ENCODE measurements at regions not wholly inside any gene's neighbourhood (a gene's known extent, or its start where the extent isn't known, plus 50 kb on each side); places are given as distances from the start of the nearest gene placed in this dataset.
A peak's percentile ranks its signal among the peaks of the same experiment; 100 is the strongest.

GRCh38 chr15:24766511-24767133 lies 91.0 kb downstream of the NPAP1 start:
- Histone ChIP-seq H2AK5ac (ENCODE audit: low read length, severe bottlenecking) (no peak overlapping the region), H3K9me3 (ENCODE audit: control insufficient read depth, low read length) (peaks cover 9% of the 10 kb centered on the region), H3K36me3 (ENCODE audit: control insufficient read depth in 1 of 2, insufficient read depth in 2 of 2, low read depth in 1 of 2, low read length in 2 of 2) (no peaks in the 10 kb centered on the region), H4K91ac (ENCODE audit: low read length) (no peak overlapping the region), H3K4me1 (ENCODE audit: control insufficient read depth, insufficient read depth, low read depth, low read length) (no peaks in the 10 kb centered on the region), H3K14ac (ENCODE audit: low read length in 2 of 2) (no peak overlapping the region), H3K27me3 (ENCODE audit: control insufficient read depth in 1 of 2, insufficient read depth in 1 of 2, low read length in 2 of 2) (no peaks in the 10 kb centered on the region), H3K79me1 (replicated peaks; ENCODE audit: low read length, poor library complexity, severe bottlenecking) (no peaks in the 10 kb centered on the region), H4K8ac (ENCODE audit: low read length) (no peak overlapping the region), H2BK15ac (ENCODE audit: low read depth, poor library complexity, severe bottlenecking) (no peak overlapping the region), H3K4ac (ENCODE audit: low read depth in 1 of 2, low read length in 2 of 2) (no peak overlapping the region), H3K18ac (ENCODE audit: low read depth in 1 of 2, low read length in 2 of 2) (no peak overlapping the region), H3K4me3 (ENCODE audit: insufficient read depth in 1 of 2, low read depth in 1 of 2, low read length in 2 of 2) (no peak overlapping the region), H3K4me2 (ENCODE audit: low read length, poor library complexity, severe bottlenecking) (no peak overlapping the region), H2BK5ac (ENCODE audit: low read depth, low read length, poor library complexity, severe bottlenecking) (no peak overlapping the region), H2AFZ (ENCODE audit: low read depth, low read length) (no peak overlapping the region), H3K23ac (ENCODE audit: low read length in 2 of 2) (no peak overlapping the region), H3K27ac (ENCODE audit: low read length, poor library complexity, severe bottlenecking) (no peak overlapping the region), H3K9ac (ENCODE audit: low read length) (no peak overlapping the region), H2BK12ac (ENCODE audit: low read length in 2 of 2) (no peak overlapping the region), H2BK120ac (ENCODE audit: low read depth, low read length) (no peak overlapping the region)
- no peak for DNase-seq
- WGBS: no CpG with 5 or more reads among the region's 1 CpG

- H2BK15ac ChIP-seq (ENCODE audit: low read depth, poor library complexity, severe bottlenecking): no peak overlapping the region
- H2AFZ ChIP-seq (ENCODE audit: low read depth, low read length): no peak overlapping the region
- WGBS: 55% methylated on average over 5 of the region's 6 CpGs
- H3K4ac ChIP-seq (ENCODE audit: low read depth in 1 of 2, low read length in 2 of 2): no peak overlapping the region
- H3K27ac ChIP-seq (ENCODE audit: low read length, poor library complexity, severe bottlenecking): no peak overlapping the region
- no peaks in the 10 kb centered on the region for H3K36me3 ChIP-seq (ENCODE audit: control insufficient read depth in 1 of 2, insufficient read depth in 2 of 2, low read depth in 1 of 2, low read length in 2 of 2)
- H2AK5ac ChIP-seq (ENCODE audit: low read length, severe bottlenecking): no peak overlapping the region
- H4K8ac ChIP-seq (ENCODE audit: low read length): peak overlapping the region; percentile 8
- peaks cover 16% of the 10 kb centered on the region for H3K9me3 ChIP-seq (ENCODE audit: control insufficient read depth, low read length)
- no peak overlapping the region for H2BK12ac ChIP-seq (ENCODE audit: low read length in 2 of 2)
- H3K79me1 ChIP-seq (replicated peaks; ENCODE audit: low read length, poor library complexity, severe bottlenecking): no peaks in the 10 kb centered on the region
- H3K18ac ChIP-seq (ENCODE audit: low read depth in 1 of 2, low read length in 2 of 2): no peak overlapping the region
- H2BK5ac ChIP-seq (ENCODE audit: low read depth, low read length, poor library complexity, severe bottlenecking): no peak overlapping the region
- no peak for DNase-seq
- no peak overlapping the region for H3K4me2 ChIP-seq (ENCODE audit: low read length, poor library complexity, severe bottlenecking)
- H3K27me3 ChIP-seq (ENCODE audit: control insufficient read depth in 1 of 2, insufficient read depth in 1 of 2, low read length in 2 of 2): no peaks in the 10 kb centered on the region
- H3K4me1 ChIP-seq (ENCODE audit: control insufficient read depth, insufficient read depth, low read depth, low read length): no peaks in the 10 kb centered on the region
- peak overlapping the region; percentile 84 for H3K9ac ChIP-seq (ENCODE audit: low read length)
- no peak overlapping the region for H3K23ac ChIP-seq (ENCODE audit: low read length in 2 of 2)
- H2BK120ac ChIP-seq (ENCODE audit: low read depth, low read length): no peak overlapping the region
- H3K14ac ChIP-seq (ENCODE audit: low read length in 2 of 2): no peak overlapping the region
- H4K91ac ChIP-seq (ENCODE audit: low read length): no peak overlapping the region
- H3K4me3 ChIP-seq (ENCODE audit: insufficient read depth in 1 of 2, low read depth in 1 of 2, low read length in 2 of 2): peak overlapping the region in 1 of 2 experiments; percentile 68
Observed at GRCh38 chr15:24772266-24772665, 96.7 kb downstream of the NPAP1 start.

- Histone ChIP-seq H2BK120ac (ENCODE audit: low read depth, low read length) (no peak overlapping the region), H3K9me3 (ENCODE audit: control insufficient read depth, low read length) (peaks cover 16% of the 10 kb centered on the region), H3K4me1 (ENCODE audit: control insufficient read depth, insufficient read depth, low read depth, low read length) (no peaks in the 10 kb centered on the region), H3K4me2 (ENCODE audit: low read length, poor library complexity, severe bottlenecking) (no peak overlapping the region), H2BK5ac (ENCODE audit: low read depth, low read length, poor library complexity, severe bottlenecking) (no peak overlapping the region), H3K14ac (ENCODE audit: low read length in 2 of 2) (no peak overlapping the region), H3K23ac (ENCODE audit: low read length in 2 of 2) (no peak overlapping the region), H3K4ac (ENCODE audit: low read depth in 1 of 2, low read length in 2 of 2) (no peak overlapping the region), H2AK5ac (ENCODE audit: low read length, severe bottlenecking) (no peak overlapping the region), H3K79me1 (replicated peaks; ENCODE audit: low read length, poor library complexity, severe bottlenecking) (no peaks in the 10 kb centered on the region), H3K4me3 (ENCODE audit: insufficient read depth in 1 of 2, low read depth in 1 of 2, low read length in 2 of 2) (peak overlapping the region; percentile 42 to 68), H3K27ac (ENCODE audit: low read length, poor library complexity, severe bottlenecking) (no peak overlapping the region), H3K18ac (ENCODE audit: low read depth in 1 of 2, low read length in 2 of 2) (no peak overlapping the region), H2BK15ac (ENCODE audit: low read depth, poor library complexity, severe bottlenecking) (no peak overlapping the region), H4K8ac (ENCODE audit: low read length) (peak overlapping the region; percentile 8), H3K36me3 (ENCODE audit: control insufficient read depth in 1 of 2, insufficient read depth in 2 of 2, low read depth in 1 of 2, low read length in 2 of 2) (no peaks in the 10 kb centered on the region), H3K9ac (ENCODE audit: low read length) (peak overlapping the region; percentile 84), H3K27me3 (ENCODE audit: control insufficient read depth in 1 of 2, insufficient read depth in 1 of 2, low read length in 2 of 2) (no peaks in the 10 kb centered on the region), H2AFZ (ENCODE audit: low read depth, low read length) (no peak overlapping the region), H4K91ac (ENCODE audit: low read length) (no peak overlapping the region), H2BK12ac (ENCODE audit: low read length in 2 of 2) (no peak overlapping the region)
- peak; percentile 87 for DNase-seq
- WGBS: 50% methylated on average over 43 of the region's 47 CpGs
Observed at GRCh38 chr15:24772686-24773373, 97.3 kb downstream of the NPAP1 start.

- Histone ChIP-seq H3K79me1 (replicated peaks; ENCODE audit: low read length, poor library complexity, severe bottlenecking) (no peaks in the 10 kb centered on the region), H3K9me3 (ENCODE audit: control insufficient read depth, low read length) (peaks cover 18% of the 10 kb centered on the region)
Observed at GRCh38 chr15:24777307-24777706, 101.7 kb downstream of the NPAP1 start.

More at GRCh38 chr15:24777307-24777706, 101.7 kb downstream of the NPAP1 start:
- Histone ChIP-seq H2BK5ac (ENCODE audit: low read depth, low read length, poor library complexity, severe bottlenecking) (no peak overlapping the region), H3K23ac (ENCODE audit: low read length in 2 of 2) (no peak overlapping the region), H2BK12ac (ENCODE audit: low read length in 2 of 2) (no peak overlapping the region), H3K4me1 (ENCODE audit: control insufficient read depth, insufficient read depth, low read depth, low read length) (no peaks in the 10 kb centered on the region), H2BK120ac (ENCODE audit: low read depth, low read length) (no peak overlapping the region), H4K91ac (ENCODE audit: low read length) (no peak overlapping the region), H2AFZ (ENCODE audit: low read depth, low read length) (no peak overlapping the region), H3K27me3 (ENCODE audit: control insufficient read depth in 1 of 2, insufficient read depth in 1 of 2, low read length in 2 of 2) (no peaks in the 10 kb centered on the region), H4K8ac (ENCODE audit: low read length) (no peak overlapping the region), H3K4me3 (ENCODE audit: insufficient read depth in 1 of 2, low read depth in 1 of 2, low read length in 2 of 2) (no peak overlapping the region), H3K9ac (ENCODE audit: low read length) (no peak overlapping the region), H3K27ac (ENCODE audit: low read length, poor library complexity, severe bottlenecking) (no peak overlapping the region), H3K14ac (ENCODE audit: low read length in 2 of 2) (no peak overlapping the region), H3K4ac (ENCODE audit: low read depth in 1 of 2, low read length in 2 of 2) (no peak overlapping the region), H3K36me3 (ENCODE audit: control insufficient read depth in 1 of 2, insufficient read depth in 2 of 2, low read depth in 1 of 2, low read length in 2 of 2) (no peaks in the 10 kb centered on the region), H2AK5ac (ENCODE audit: low read length, severe bottlenecking) (no peak overlapping the region), H2BK15ac (ENCODE audit: low read depth, poor library complexity, severe bottlenecking) (no peak overlapping the region), H3K18ac (ENCODE audit: low read depth in 1 of 2, low read length in 2 of 2) (no peak overlapping the region), H3K4me2 (ENCODE audit: low read length, poor library complexity, severe bottlenecking) (no peak overlapping the region)
- DNase-seq: no peak

Data from mesenchymal stem cell (in vitro differentiated cells and primary cell).